HG02798 (cell line): ENCODE measurements at regions not wholly inside any gene's neighbourhood (a gene's known extent, or its start where the extent isn't known, plus 50 kb on each side); places are given as distances from the start of the nearest gene placed in this dataset.

ENCODE experiments used
- ATAC-seq: cut with Tn5 transposase; IDR thresholded peaks from one replicate; pipeline ENCODE4 v1.9.1; 2021; ENCODE audit warnings: mild to moderate bottlenecking; ENCODE audit not compliant: unreplicated experiment, poor library complexity

DNA sequence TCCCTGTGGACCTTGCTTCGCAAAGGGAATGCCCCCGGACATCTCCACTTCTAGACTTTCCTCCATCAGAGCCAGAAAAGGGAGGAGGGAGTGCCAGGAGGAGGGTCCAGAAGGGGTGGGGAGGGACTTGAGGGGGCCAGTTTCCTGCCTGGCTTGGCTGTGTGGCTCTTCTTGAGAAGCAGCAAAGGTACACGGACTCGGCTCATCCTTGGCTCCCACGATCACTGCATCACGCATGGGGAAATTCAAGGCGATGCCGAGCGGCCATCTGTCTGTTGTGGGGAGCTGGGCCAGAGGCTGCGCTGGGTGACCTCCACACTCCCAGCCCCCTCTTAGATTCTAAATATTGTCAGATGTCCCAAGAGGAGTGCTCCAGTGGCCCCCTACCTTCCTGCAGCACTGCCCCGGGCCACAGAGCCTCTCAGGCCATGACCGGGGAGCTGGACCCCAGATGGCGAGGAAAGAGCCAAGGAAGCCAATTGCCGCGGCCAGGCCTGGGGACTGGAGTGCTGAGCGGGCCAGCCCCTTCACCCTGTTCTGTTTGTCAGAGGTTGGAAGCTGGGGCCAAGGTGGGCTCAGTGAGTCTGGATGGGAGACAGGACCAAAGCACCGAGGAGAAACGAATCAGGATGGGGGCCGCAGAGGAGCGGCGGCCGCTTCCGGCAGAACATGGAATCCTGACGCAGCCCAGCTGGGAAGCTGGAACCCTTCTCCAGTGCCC lies 104.5 kb downstream of the RBFOX3 start:
- ATAC-seq = no peak

DNA sequence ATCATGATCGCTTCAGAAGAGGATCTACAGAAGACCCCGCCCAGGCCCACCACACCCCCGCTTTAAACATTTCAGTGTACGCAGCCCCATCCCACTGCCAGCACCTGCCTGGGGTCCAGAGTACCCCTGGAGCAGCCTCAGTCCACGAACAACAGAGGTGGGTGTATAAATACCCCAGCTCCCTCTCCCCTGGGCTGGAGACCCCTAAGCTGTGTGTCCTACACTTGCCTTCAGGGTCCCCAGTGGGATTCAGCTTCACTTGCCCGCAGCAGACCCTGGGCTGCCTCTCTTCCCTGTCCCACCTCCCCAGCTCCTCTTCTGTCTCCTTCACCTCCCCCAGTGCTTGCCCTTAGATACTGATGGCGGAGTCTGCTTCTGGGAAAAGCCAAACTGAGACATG lies 105.7 kb downstream of the RBFOX3 start:
- ATAC-seq = no peak

DNA sequence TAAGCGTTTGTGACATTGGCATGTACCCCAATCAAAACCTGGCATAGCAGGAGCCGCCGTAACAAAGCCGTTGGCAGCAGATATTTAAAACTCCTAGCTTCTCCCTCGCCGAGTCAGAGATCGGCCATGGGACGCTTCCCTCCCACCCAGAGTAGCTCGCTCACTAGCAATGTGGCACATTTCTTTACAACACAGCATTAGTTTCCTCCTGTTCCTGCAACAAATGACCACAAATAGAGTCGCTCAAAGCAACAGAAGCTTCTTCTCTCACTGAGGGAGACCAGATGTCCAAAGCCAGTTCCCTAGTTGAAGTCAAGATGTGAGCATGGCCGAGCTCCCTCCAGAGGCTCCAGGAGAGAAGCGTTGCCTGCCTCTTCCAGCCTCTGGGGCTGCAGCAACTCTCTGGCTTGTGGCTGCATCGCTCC lies 106.7 kb downstream of the RBFOX3 start:
- ATAC-seq = no peak

DNA sequence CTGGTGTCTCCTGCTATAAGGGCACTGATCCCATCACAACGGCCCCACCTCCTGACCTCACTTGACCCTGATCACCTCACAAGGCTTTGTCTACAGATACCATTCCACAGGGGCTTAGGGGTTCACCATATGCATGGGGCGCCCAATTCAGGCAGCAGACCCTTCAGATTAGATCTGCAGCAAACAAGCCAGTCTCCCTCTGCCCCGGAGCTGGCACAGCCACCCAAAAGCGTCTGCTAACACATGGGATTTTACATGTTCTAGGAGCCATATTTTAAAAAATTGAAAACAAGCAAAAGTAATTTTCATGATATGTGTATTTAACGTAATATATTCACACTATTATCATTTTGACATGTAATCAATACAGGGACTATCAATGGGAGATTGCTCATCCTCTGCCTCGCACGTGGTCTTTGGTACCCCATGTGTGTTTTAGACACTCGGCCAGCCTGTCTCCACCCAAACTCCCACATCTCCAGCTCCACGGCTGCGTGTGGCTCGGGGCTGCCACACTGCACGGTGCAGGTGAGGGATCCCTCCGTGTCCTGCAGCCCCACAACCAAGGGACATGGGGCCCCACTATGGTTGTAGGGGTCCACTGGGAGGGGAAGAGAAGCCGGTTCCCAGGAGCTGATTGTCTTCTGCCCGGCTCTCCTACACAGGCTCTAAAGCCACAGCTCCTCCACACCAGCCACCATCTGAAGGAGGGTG lies 107.6 kb downstream of the RBFOX3 start:
- no peak for ATAC-seq

DNA sequence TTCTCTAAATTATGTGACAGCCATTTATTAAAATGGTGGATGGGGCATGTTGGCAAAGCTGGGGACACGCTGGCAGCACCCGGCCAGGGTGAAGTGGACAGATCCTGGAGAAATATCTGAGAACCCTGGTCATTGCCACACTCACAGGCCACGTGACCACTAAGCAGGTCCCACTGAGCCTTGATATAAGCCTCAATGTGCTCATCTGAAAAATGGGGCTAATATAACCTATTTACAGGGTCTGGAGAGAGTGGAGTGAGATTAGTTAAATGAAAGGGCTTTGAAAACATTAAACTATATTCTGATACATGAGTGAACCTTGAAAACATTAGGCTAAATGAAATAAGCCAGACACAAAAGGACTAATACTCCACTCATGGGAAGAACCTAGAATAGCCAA lies 108.9 kb downstream of the RBFOX3 start:
- no peak for ATAC-seq

DNA sequence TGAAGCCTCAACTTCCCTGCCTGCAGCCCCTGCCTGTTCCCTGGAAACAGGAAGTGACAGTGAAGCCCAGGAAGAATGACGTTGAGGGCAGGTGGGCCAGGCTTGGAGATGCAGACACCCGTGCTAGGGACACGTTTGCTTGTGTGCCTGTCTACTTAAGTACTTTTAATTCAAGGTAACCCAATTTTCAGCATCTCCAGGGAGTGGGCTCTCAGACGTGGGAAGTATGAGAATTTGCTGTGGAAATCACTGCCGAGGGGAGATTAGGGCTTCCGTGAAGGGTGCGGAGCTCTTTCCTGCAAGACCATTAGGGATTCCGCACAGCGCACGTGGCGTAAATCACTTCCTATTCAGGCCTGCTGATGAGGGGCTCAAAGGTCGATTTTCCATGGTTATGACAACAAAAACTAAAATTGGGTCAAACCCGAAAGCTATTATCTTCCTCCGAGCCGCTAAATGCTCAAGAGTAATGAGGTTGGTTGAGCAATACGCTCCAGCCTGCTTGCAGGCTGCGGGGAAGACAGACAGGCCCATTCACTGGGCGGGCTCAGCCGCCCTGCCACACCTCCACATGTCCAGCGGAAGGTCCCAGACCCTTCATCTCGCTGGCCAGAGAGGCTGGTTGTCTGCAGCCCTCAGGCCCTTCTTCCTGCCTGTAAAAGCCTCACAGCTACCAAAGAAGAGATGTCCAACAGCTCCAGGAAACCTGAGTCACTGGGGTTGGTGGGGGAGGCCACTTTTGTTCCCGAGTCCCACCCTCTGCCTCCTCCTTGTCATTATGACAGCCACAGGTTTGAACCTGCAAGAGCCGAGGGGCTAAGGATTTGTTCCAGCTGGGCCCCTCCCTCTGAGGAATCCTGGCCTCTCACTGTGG lies 109.9 kb downstream of the RBFOX3 start:
- ATAC-seq = no peak

DNA sequence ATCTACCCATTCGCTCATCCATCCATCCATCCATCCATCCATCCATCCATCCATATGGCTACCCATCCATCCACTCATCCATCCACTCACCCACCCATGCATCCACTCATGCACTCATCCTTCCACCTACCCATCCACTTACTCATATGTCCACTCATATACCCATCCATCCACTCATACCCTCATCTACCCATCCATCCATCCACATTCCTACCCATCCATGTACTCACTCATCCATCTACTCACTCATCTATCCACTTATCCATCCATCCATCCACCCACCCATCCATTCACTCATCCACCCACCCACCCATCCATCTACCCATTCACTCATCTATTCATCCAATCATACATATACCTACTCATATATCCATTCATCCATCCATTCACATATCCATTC lies 112.0 kb downstream of the RBFOX3 start:
- no peak for ATAC-seq

DNA sequence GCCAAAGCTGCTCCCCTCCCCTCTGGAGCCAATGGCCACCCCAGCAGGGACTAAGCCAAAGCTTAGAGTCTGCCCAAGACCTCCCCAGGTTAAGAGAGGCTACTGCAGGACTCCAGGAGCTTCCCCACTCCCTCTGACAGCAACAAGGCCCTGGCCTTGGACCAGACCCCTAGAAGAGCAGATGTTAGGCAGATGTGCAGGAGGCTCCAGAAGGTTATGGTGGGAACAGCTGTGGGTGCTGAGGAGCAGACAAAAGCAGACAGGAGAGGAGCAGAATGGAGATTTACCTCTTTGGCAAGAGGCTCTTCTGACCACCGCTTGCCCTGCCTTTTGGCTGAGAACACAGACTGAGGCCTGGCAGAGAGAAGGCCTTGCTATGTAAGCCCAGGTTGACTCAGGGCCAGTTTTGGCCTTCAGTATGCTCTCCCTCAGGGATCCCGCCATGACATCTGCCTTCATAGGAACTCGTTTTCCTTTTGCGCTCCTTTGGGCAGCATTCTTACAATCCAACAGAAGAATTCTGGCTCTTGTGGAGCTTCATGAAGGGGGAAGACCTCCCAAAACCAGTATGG lies 113.0 kb downstream of the RBFOX3 start:
- no peak for ATAC-seq

DNA sequence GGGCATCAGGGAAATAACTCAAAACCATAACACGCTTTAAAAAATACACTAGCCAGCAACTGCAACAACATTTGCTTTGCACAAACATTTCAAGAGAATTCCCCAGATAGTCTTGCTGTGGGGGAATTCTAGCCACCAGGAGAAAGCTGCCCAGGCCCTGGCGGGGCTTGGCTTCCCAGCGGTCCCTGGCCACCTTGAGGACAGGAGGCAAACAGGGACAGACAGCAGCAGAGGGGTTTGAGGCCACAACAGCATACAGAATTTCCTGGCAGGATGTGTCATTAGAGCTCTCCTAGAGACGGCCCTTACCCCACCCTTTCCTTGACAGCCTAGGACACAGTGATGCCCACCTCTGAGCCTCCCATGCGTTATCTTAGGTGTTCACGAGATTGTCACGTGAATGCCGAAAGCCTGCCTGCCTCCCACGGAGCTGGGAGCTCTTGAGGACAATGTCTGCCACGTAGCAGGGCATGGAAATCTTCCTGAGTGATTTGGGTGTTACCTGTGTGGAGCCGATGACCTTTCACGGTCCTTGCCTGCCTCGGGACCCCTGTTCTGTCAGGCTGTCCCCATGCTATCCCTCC lies 114.3 kb downstream of the RBFOX3 start:
- no peak for ATAC-seq

DNA sequence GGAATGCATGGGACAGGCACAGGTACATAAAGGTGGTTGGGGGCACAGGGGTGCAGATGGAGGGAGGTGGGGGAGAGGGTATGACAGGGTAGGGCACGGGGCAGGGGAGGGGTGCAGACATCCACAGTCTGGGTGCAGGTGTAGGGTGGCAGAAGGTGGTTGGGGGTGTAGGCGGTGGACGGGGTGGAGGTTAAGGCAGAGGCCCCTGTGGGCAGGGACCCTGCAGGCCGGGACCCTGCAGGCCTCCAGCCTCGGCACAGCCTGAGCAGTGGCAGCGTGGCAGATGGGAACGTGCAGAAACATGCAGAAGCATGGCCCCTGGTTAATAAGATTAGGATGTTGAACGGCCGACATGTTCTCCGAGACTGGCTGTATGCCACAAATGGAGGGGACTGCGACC lies 115.2 kb downstream of the RBFOX3 start:
- ATAC-seq = no peak

DNA sequence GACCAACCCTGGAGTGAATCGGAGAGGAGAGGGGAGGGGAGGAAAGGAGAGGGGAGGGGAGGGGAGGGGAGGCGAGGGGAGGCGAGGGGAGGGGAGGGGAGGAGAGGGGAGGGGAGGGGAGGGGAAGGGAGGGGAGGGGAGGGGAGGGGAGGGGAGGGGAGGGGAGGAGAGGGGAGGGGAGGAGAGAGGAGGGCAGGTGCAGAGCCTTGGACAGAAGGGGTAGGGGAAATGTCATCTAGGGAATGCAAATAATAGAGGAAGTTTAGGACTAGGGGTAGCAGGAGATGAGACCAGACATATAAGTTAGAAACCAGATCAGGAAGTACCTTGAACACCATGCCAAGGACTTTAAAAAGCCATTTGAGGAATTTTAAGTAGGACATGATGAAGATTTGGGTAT lies 119.8 kb downstream of the RBFOX3 start:
- ATAC-seq = no peak

DNA sequence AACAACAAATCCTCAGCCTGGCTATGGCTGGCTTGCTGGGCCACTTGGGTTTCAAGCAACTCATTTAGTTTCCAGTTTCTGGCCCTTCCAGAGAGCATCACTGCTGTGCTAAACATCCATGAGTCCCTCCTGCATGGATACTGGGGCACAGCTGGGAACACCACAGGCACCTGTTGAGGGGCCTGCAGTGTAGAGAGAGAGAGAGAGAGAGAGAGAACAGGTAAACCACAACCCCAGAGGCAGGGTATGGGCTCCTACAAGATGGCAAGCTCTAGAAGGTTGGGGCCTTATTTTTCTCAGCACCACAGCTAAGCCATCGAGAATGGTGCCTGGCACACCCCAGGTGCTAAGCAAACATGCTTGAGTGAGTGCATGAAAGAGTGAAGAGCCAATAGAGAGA lies 120.3 kb downstream of the RBFOX3 start:
- no peak for ATAC-seq

DNA sequence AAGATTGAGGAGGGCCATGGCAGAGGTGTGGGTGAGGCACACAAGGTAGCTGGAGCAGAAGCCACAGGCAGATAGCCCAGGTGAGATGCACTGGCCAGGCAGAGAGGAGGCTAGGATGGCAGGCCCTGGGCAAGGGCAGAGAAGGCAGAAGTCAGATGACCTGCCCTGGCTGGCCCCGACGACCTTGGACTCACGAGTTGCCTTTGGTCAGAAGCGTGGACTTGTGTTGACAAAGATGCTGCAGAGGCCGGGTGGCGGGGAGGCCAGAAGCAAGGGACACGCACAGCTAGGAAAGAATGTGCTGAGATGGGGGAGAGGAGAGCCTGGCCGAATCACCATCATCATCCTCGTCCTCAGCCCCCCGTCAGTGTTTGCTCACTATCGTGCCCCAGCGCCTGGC lies 123.7 kb downstream of the RBFOX3 start:
- ATAC-seq = no peak

DNA sequence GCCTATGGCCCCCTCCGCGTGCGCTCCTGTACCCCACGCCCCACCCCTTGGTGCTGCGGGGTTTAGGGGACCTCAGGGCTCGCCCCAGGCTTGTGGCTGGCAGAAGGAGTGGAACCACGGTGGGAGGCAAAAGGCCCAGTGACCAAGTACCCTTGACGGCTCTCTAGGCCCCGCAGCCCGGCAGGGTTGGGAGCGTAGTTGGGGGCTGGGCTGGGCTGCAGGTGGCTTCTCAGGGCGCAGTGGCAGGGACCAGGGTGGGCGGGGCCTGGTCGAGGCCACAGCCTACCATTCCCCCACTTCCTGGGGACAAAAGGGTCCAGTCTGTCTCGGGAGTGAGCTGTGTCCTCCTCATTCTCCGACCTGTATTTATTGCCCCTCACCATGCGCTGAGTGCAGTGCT lies 124.9 kb downstream of the RBFOX3 start:
- ATAC-seq = no peak

DNA sequence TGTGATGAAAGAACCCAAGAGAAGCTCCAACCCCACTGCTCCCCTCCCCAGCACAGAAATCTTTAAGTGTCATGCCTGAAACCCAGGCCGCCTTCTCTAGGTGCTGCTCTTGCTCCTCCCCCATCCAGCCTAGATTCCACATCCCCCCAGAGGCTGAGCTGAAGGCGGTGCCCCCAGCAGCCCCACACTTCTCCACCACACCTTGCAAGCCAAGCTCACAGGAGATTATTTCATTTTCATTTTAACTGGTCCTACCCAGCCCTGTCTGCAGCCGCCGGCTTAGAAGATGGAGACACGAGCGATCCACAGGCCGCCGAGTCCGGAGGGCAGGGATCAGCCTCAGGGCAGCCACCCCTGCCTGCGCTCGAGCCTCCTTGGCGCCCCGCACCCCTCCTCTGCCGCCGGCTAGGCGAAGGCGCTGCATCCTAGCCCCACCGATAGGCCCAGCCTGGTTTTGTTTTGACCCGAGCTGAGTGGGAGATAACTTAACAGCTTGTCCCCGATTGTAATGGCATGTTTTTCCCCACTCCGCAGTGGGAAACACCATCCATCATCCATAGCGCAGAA lies 125.3 kb downstream of the RBFOX3 start:
- ATAC-seq = no peak

DNA sequence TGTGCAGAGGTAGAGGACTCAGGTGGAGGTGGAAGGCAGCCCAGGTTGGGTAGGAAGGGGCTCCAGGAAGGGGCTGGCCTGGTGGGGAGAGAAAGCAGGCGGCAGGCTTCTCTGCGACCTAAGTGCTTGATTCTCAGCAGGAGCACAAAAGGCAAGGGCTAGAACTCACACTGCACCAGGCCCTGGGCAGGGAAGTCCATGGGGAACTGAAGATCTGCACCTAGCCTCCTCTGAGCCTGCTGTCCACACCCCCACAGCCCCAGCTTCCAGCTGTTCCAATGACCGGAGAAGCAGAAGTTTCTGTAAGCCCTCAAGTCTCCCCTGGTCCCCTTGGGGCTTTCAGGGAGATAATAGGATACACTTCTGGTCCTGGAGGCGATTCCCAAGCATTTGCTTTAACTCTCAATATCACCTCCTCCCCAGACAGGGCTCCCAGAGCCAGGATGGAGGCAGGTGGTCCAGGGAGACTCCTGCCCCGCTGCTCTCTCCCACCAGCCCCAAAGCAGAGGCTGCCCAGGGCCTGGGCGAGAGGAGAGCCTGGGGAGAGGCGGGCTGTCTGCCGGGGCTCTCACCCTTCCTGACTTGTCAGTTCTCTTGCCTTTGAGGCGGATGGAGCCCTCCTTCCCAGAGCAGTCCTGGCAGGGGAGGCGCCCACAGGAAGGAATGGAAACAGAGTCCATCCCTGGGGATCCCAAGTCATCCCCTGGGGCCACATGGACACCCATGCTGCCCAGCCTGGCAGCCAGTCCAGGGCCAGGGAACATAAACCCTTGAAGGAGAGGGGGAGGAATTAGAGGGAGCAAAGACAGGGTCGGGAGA lies 126.0 kb downstream of the RBFOX3 start:
- ATAC-seq = no peak

DNA sequence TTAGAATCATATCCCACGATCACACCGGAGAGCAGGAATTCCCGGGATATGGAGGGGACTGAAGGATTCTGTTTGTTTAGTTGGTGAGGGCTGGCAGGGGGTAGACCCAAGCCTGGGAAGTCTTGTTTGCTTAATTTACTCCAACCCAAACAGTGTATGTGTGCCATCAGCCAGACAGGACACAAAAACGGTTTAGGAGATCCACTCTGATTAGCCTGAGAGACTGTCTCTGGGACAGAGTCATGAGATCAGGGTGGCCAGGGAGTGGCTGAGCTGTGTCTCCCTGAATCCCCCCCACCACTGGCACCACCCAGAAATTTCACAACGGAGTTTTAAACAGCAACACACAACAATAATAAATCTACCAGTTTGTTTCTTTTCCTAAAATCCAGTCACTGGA lies 127.0 kb downstream of the RBFOX3 start:
- ATAC-seq = no peak

DNA sequence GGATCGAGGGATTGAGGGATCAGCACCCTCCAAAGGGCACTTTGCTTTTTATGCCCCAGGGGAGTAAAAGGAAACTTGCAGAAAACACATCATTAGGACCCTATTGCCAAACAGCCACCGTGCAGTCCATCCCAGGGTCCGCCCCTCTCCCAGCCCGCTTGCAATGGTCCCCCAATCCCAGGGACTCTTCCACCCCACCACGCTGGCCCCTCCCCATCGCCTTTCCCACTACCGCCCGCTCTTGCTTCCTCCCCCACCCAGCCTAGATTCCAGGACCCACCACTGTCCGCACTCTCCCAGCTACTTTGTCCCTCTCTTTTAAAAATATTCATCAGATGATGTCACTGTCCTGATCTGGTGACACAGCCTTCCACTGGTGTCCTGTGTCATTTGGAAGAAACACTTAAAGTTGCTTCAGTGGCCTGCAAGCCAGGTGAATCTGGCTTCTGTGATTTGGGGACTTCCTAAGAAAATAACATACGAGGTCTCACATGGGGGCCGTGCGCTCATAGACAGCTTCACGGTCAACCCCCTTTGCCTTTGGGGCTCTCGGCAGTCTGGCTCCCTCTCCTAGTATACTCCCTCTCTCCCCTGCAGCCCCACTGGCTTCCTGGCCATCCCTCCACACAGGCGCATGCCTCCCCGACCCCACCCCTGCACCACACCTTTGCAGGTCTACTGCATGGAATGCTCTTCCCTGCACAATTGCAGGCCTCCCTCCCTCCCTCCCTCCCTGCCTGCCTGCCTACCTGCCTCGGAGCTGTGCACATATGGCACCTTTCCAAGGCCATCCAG lies 127.9 kb downstream of the RBFOX3 start:
- no peak for ATAC-seq

DNA sequence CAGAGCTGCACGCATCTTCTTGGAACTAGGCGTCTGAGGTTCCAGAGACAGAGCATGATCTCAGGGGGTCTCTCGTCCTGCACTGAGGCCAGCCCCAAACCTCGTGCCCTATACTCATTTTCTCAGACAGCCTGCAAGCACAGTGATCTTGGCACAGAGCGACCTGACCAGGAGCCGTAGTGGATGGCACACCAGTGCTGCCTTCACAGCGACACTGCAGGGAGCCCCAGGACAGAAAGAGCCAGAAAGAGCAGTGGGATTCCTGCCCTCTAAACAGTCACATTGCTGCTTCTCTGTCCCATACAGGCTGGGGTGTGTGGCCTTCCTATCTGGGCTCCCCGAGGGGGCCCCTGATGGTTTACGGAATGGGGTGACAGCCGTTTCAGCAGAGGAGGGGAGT lies 131.0 kb downstream of the RBFOX3 start:
- no peak for ATAC-seq
